ENCODE measurements at regions not wholly inside any gene's neighbourhood (a gene's known extent, or its start where the extent isn't known, plus 50 kb on each side); places are given as distances from the start of the nearest gene placed in this dataset.

- TF ChIP-seq GATA2 (IDR thresholded peaks at IDR 0.05; ENCODE audit: low read depth, low read length) (no peak), GATA3 (IDR thresholded peaks at IDR 0.05; ENCODE audit: low read depth, low read length) (no peak)
These were observed 112.7 kb downstream of the MPP7 start for GRCh38 chr10:28190196-28190595.
